ENCODE measurements at regions not wholly inside any gene's neighbourhood (a gene's known extent, or its start where the extent isn't known, plus 50 kb on each side); places are given as distances from the start of the nearest gene placed in this dataset.

DNA sequence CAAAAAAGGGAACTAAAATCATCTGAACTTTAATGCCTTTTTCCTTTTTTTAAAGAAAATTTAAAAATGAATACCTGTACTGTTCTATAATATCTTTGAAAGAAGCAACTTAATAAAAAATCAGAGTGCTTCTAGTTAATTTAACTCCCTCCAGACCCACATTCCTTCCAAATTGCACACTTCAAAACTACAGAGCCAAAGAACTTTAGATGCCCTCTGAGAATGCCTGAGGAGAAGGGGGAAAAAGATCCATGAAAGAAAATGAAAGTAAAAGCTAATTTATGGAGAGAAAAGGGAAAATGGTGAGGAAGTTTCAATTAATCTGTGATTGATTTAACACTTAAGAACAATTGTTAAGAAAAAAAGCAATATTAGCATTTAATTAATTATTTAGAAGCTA is 1141.6 kb downstream of the IGSF11 start:
- no peak for DNase-seq (ENCODE audit: low spot score in 2 of 2)
- TF ChIP-seq POLR2A (IDR thresholded peaks at IDR 0.05), result no peak
- TF ChIP-seq, protein P1, sequence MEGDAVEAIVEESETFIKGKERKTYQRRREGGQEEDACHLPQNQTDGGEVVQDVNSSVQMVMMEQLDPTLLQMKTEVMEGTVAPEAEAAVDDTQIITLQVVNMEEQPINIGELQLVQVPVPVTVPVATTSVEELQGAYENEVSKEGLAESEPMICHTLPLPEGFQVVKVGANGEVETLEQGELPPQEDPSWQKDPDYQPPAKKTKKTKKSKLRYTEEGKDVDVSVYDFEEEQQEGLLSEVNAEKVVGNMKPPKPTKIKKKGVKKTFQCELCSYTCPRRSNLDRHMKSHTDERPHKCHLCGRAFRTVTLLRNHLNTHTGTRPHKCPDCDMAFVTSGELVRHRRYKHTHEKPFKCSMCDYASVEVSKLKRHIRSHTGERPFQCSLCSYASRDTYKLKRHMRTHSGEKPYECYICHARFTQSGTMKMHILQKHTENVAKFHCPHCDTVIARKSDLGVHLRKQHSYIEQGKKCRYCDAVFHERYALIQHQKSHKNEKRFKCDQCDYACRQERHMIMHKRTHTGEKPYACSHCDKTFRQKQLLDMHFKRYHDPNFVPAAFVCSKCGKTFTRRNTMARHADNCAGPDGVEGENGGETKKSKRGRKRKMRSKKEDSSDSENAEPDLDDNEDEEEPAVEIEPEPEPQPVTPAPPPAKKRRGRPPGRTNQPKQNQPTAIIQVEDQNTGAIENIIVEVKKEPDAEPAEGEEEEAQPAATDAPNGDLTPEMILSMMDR (IDR thresholded peaks at IDR 0.05), result no peak
- no peak overlapping the region for H3K4me3 ChIP-seq (ENCODE audit: low read depth, poor library complexity, severe bottlenecking)
- intact Hi-C loops (cut with DNase I; ENCODE audit: low total_unique reads), result no loop called here

- intact Hi-C loops (cut with DNase I; ENCODE audit: low total_unique reads), result no loop called here
- TF ChIP-seq, protein P1 (IDR thresholded peaks at IDR 0.05), result no peak
- TF ChIP-seq POLR2A (IDR thresholded peaks at IDR 0.05), result no peak
- DNase-seq (ENCODE audit: low spot score in 2 of 2), result no peak
- WGBS, 2 donors, result 38 to 46% methylated on average over 2 of the region's 2 CpGs
- no peak overlapping the region for H3K4me3 ChIP-seq (ENCODE audit: low read depth, poor library complexity, severe bottlenecking)
Measured at GRCh38 chr3:117893638-117894037, 1141.0 kb downstream of the IGSF11 start.

DNA sequence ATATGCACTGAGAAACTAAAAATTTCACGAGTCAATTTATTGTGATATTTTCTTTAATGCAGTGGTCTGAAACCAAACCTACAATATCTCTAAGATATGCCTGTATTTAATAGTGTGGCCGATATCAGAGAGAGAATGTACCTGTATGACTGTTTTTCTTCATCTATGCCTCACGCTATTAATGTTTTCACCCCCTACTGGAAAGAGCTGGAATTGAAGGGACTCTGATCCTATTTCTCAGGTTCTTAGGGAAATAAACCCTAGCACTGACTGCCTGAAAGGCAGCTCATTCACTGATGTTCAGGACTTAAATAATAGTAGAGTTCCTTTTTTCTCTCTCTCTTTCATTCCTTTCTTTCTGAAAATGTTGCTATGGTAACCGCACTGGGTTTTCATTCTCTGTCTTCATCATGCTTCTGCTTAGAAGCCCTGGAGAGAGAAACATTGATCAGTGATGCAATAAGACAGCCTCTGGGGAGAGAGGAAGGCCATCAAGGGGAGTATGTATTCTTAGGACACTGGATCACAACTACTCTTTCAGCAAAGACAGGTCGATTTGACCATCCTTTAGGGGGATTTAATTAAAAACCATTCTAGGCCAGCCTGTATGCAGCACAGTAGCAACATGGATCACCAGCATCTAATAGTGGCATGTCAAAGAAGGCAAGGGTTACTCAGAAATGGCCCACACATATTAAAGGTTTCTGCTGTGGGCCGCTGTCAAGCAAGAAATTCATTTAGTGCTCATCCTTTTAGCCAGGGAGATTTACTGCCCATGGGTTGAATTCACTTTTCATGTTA is 1135.7 kb downstream of the IGSF11 start:
- WGBS, 2 donors, result 64 to 70% methylated on average over 6 of the region's 6 CpGs
- intact Hi-C loops (cut with DNase I; ENCODE audit: low total_unique reads), result no loop called here
- no peak for DNase-seq (ENCODE audit: low spot score in 2 of 2)
- no peak for TF ChIP-seq POLR2A (IDR thresholded peaks at IDR 0.05)
- TF ChIP-seq, protein P1 (IDR thresholded peaks at IDR 0.05), result no peak
- H3K4me3 ChIP-seq (ENCODE audit: low read depth, poor library complexity, severe bottlenecking), result no peak overlapping the region

GRCh38 chr3:117903226-117903625 is 1131.4 kb downstream of the IGSF11 start:
- TF ChIP-seq, protein P1 (IDR thresholded peaks at IDR 0.05), result no peak
- no peak for TF ChIP-seq POLR2A (IDR thresholded peaks at IDR 0.05)
- intact Hi-C loops (cut with DNase I; ENCODE audit: low total_unique reads), result no loop called here

DNA sequence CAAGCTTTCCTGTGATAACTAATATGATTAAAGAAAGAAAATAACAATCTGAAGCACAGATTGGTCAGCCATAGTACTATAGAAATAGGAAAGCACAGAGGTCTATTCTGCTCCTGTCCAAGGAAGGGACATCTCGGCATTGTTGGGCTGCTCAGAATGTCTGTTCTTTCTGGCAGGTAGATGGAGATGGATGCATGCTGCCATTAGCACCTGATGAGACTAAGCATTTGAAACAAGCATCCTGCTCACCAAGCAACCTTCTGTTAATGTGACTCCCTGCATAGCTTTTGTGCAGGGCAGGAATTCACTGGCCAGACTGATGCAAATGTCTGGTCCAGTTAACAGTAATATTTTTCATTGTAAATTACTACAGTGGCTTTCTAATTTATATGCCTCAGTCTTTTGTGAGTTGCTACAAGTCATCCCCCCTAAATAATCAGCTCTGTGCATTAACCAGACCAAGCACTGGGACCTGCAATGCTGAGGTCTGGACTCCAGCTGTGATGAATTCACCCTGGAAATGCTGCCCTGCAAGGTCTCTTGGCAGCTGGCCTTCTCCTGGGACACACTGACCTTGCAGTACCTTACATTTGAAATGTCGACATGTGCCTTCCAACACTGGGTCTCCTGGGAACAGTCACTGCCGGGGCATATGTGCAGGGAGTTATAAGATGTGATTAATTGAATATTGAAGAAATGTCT is 1123.7 kb downstream of the IGSF11 start:
- WGBS, 2 donors, result 72 to 73% methylated on average over 3 of the region's 3 CpGs
- no peak overlapping the region for H3K4me3 ChIP-seq (ENCODE audit: low read depth, poor library complexity, severe bottlenecking)
- intact Hi-C loops (cut with DNase I; ENCODE audit: low total_unique reads), result no loop called here
- no peak for TF ChIP-seq POLR2A (IDR thresholded peaks at IDR 0.05)
- TF ChIP-seq, protein P1 (IDR thresholded peaks at IDR 0.05), result no peak
- DNase-seq (ENCODE audit: low spot score in 2 of 2), result no peak

More at GRCh38 chr3:117903226-117903625, 1131.4 kb downstream of the IGSF11 start:
- H3K4me3 ChIP-seq (ENCODE audit: low read depth, poor library complexity, severe bottlenecking), result no peak overlapping the region
- no peak for DNase-seq (ENCODE audit: low spot score in 2 of 2)

All from lower leg skin (tissue), 4 donors.